Frontal cortex (tissue), 3 donors: ENCODE measurements at regions not wholly inside any gene's neighbourhood (a gene's known extent, or its start where the extent isn't known, plus 50 kb on each side); places are given as distances from the start of the nearest gene placed in this dataset.
"Not testable (repeated sequence)": the region's sequence is repeated elsewhere in the genome, so short reads cannot be mapped to it uniquely, and the experiment has no call there.

ENCODE experiments used
- DNase-seq, 2 donors: peaks; one replicate each; pipeline ENCODE4 v3.0.0; 2012; ENCODE audit warnings: low spot score in 2 of 2
- FAIRE-seq: peaks from 2 replicates; lab custom pipeline; 2012; peaks lifted over from hg19 to GRCh38; lab: Jason Lieb, UNC
- donor health status: control.
- donor health status: control.
- donor health status: control.

- DNase-seq: no peak
- FAIRE-seq: no peak
These were observed 291.7 kb downstream of the USP46 start for GRCh38 chr4:52367282-52367830.

GRCh38 chr4:52368895-52369294, 290.2 kb downstream of the USP46 start:
- DNase-seq (no peak), FAIRE-seq (no peak)

- no peak for DNase-seq
- no peak for FAIRE-seq
These were observed 289.5 kb downstream of the USP46 start for GRCh38 chr4:52369649-52370048.

- DNase-seq (no peak), FAIRE-seq (no peak)
These were observed 288.5 kb downstream of the USP46 start for GRCh38 chr4:52370576-52370975.

GRCh38 chr4:52371841-52372240, 287.3 kb downstream of the USP46 start:
- DNase-seq (no peak), FAIRE-seq (no peak)

GRCh38 chr4:52372269-52372668, 286.8 kb downstream of the USP46 start:
- no peak for DNase-seq
- FAIRE-seq: no peak

GRCh38 chr4:52372747-52373146, 286.4 kb downstream of the USP46 start:
- FAIRE-seq: no peak

GRCh38 chr4:52373650-52374049, 285.5 kb downstream of the USP46 start:
- no peak for DNase-seq
- no peak for FAIRE-seq

More at GRCh38 chr4:52372747-52373146, 286.4 kb downstream of the USP46 start:
- no peak for DNase-seq

GRCh38 chr4:52374877-52375276, 284.2 kb downstream of the USP46 start:
- no peak for DNase-seq
- no peak for FAIRE-seq

GRCh38 chr4:52376132-52376704, 282.9 kb downstream of the USP46 start:
- DNase-seq: no peak
- peak; percentile 60 for FAIRE-seq

- no peak for FAIRE-seq
These were observed 281.5 kb downstream of the USP46 start for GRCh38 chr4:52377563-52377962.

GRCh38 chr4:52407545-52407944, 251.6 kb downstream of the USP46 start:
- FAIRE-seq (no peak), DNase-seq (no peak)

More at GRCh38 chr4:52377563-52377962, 281.5 kb downstream of the USP46 start:
- DNase-seq: no peak

- FAIRE-seq (no peak), DNase-seq (no peak)
These were observed 251.1 kb downstream of the USP46 start for GRCh38 chr4:52408032-52408431.

- FAIRE-seq: no peak
- no peak for DNase-seq
These were observed 250.6 kb downstream of the USP46 start for GRCh38 chr4:52408471-52408870.

GRCh38 chr4:52409766-52410165, 249.3 kb downstream of the USP46 start:
- not testable (repeated sequence) for FAIRE-seq, DNase-seq

GRCh38 chr4:52410971-52411370, 248.1 kb downstream of the USP46 start:
- FAIRE-seq: no peak
- no peak for DNase-seq

- FAIRE-seq: no peak
- DNase-seq: no peak
These were observed 238.8 kb downstream of the USP46 start for GRCh38 chr4:52420330-52420729.

- DNase-seq (no peak), FAIRE-seq (no peak)
These were observed 237.3 kb downstream of the USP46 start for GRCh38 chr4:52421811-52422213.

- FAIRE-seq (no peak), DNase-seq (no peak)
These were observed 235.1 kb downstream of the USP46 start for GRCh38 chr4:52423967-52424366.

- DNase-seq (no peak), FAIRE-seq (no peak)
These were observed 233.3 kb downstream of the USP46 start for GRCh38 chr4:52425751-52426326.

GRCh38 chr4:52431410-52431809, 227.7 kb downstream of the USP46 start:
- FAIRE-seq: no peak
- no peak for DNase-seq

GRCh38 chr4:52431869-52432268, 227.2 kb downstream of the USP46 start:
- no peak for DNase-seq
- no peak for FAIRE-seq
